Vagina (tissue), 2 donors: ENCODE measurements at regions not wholly inside any gene's neighbourhood (a gene's known extent, or its start where the extent isn't known, plus 50 kb on each side); places are given as distances from the start of the nearest gene placed in this dataset.

Source experiments
- POLR2A ChIP-seq, 2 donors: fragments of 450-650 bp; IDR thresholded peaks; one replicate each; pipeline ENCODE4 v1.6.1; 2017; ENCODE audit warnings: antibody characterized with exemption in 2 of 2, mild to moderate bottlenecking in 2 of 2, moderate library complexity in 2 of 2
- TF ChIP-seq, protein P1 (sequence below), 3 experiments: fragments of 450-650 bp in 2 of 3; fragments of 200-600 bp in 1 of 3; sonication (generic) in 1 of 3; IDR thresholded peaks; one replicate each; pipeline ENCODE4 v1.5.1; 2017 to 2019; ENCODE audit warnings: antibody characterized with exemption in 3 of 3, mild to moderate bottlenecking in 2 of 3, moderate library complexity in 2 of 3

DNA sequence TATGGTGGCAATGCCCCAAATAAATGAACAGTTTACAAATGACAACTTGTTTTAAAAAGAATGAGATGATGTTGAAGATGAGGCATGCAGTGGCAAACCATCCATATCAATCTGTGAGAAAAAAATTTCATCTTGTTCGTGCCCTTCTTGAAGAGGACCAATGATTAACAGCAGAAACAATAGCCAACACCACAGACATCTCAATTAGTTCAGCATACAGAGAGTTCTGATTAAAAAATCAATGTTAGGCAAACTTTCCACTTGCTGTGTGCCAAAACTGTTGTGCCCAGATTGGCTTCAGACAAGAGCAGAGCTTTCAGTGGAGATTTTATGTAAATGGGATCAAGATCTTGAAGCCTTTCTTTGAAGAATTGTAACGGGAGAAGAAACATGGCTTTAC, 329.9 kb downstream of the BMP4 start:
- TF ChIP-seq, protein P1, sequence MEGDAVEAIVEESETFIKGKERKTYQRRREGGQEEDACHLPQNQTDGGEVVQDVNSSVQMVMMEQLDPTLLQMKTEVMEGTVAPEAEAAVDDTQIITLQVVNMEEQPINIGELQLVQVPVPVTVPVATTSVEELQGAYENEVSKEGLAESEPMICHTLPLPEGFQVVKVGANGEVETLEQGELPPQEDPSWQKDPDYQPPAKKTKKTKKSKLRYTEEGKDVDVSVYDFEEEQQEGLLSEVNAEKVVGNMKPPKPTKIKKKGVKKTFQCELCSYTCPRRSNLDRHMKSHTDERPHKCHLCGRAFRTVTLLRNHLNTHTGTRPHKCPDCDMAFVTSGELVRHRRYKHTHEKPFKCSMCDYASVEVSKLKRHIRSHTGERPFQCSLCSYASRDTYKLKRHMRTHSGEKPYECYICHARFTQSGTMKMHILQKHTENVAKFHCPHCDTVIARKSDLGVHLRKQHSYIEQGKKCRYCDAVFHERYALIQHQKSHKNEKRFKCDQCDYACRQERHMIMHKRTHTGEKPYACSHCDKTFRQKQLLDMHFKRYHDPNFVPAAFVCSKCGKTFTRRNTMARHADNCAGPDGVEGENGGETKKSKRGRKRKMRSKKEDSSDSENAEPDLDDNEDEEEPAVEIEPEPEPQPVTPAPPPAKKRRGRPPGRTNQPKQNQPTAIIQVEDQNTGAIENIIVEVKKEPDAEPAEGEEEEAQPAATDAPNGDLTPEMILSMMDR (IDR thresholded peaks at IDR 0.05), result no peak
- no peak for TF ChIP-seq POLR2A (IDR thresholded peaks at IDR 0.05)
